Embryonic facial prominence (tissue), 1 donor: ENCODE measurements at regions not wholly inside any gene's neighbourhood (a gene's known extent, or its start where the extent isn't known, plus 50 kb on each side); places are given as distances from the start of the nearest gene placed in this dataset.

Experiments
- DNase-seq: peaks from one replicate; pipeline ENCODE4 v3.0.0-alpha.2; 2016; ENCODE audit errors: extremely low spot score

DNA sequence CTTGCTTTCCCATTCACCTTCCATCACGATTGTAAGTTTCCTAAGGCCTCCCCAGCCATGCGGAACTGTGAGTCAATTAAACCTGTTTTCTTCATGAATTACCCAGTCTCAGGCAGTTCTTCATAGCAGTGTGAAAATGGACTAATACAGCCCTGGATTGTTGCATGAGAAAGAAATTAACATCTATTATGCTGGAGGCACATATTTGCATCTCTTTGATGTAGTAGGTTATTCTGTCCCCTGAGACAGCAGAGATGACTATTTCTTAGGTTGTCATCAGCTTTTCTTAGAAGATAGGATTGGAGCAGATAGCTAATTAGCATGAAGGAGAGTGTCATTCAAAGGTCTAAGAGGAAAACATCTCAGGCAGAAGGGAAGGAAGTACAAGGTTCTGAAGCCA is 166.2 kb downstream of the OMA1 start:
- no peak for DNase-seq

DNA sequence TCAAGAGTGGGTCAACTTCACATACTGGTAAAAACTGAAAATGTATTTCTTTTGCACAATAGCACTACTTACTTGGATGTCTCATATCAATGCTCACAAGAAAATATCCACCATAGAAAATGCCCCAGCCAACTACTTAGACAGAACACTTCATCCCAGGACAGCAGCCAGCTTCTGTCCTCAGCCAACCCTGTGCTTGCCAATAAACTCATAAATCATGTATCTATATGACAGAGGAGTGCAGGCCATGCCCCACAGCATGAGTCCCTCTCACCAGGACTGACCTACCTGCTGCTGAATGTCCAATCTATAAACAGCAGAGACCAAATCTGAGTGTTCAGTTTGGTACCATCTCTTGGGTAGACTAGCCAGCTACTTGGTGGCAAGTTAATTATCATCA is 179.3 kb downstream of the OMA1 start:
- DNase-seq, result no peak

DNA sequence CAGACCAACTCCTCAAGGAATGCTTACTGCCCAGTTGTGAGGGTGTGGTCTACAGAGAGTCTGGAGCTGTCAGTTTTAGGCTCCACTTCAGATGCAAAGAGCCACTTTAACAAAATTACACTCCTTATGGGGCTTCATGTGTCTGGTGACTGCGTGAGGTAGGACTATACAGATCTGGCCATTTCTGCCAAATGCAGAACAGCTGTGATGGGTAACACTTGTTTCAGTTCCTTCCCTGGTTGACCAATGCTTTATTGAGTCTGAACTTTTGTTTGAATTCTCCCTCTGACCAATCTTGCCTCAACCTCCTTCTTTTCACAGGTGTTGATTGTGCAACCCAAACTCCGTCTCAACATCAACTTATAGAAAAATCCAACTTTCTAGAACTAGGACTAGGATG is 181.2 kb downstream of the OMA1 start:
- no peak for DNase-seq

DNA sequence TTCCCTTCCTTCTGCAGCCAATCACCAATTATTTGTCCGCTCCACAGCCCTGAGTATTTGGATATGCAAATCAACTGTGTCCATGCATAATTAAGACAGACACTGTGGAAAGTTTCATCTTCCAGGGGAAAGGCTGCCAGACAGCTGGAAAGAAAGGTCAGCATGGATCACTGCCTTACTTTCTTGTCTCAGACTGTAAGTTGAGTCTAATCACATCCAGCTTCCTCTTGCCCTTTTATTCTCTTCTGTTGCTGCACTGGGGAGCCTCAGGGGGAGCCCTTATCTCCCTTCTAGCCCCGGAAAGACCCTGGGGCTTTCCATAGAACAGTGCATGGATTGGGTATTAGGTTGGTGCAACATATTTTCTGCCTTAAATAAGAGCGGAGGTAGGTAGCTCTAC is 182.9 kb downstream of the OMA1 start:
- DNase-seq, result no peak

DNA sequence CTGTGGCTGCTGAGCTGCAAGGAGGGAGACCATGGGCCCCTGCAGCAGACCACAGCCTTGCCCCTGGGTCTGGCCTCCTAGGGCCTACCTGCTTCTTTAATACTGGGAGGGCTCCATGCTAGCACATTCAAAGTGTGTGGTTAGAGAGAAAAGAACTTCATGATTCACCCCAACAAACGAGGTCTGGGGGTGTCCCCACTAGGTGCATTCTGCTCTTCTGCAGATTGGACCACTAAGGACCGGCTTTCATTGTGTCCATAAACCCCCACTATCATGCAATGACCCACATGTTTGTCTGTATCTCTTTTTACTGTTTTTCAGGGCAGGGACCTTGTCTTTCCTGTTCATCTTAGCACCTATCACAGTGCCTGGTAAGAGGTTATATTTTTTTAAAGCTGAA is 185.4 kb downstream of the OMA1 start:
- DNase-seq, result no peak

DNA sequence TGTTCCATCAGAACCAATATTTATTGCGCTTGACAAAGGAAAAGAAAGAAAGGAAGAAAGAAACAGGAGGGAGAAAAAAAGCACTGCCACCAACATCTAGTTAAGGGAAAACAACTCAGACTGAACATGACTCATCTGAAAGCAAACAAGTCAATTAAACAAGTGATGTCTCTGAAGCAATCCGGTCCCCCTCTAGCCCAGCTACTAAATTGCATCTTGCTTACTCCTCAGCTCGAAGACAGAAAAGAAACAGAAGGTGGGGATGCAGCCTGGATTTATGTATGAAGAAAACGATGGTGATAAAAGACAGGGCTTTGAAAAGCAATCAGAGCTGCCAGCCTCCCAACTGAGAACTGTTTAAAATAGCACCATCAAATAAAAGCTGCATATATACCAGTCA is 188.2 kb downstream of the OMA1 start:
- DNase-seq, result no peak

DNA sequence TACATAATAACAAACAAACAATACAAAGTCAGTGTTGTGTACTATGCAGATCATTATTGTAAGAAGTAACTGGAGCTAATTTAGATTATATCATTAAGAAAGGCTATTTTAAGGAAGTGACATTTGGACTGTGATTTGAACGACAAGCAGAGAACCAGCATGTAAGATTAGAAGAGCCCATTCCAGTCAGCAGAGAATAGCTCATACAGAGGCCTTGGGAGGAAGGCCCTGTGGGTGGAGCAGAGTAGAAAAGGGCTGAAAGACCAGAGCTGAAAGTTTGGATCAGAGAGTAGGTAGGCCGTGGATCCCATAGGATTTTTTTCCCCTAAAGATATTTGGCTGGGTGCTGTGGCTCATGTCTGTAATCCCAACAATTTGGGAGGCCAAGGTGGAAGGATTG is 190.1 kb downstream of the OMA1 start:
- no peak for DNase-seq

DNA sequence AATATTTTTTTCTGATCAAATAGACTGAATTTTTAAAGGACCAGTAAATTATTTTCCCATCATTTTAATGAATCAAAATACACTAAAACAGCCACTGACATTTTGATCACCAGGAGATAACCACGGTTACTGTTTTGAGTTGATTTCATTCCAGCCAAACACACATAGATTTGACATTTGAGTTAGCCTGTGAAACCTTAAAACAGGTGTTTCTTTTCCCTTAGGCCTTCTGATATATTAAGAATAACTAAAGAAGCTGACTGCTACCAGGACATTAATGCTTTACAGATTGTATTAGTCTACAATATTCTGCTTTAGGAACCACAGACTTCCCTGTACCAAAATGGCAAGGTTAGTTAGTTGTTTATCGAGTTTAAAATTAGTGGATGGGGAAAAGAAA is 193.4 kb downstream of the OMA1 start:
- no peak for DNase-seq

DNA sequence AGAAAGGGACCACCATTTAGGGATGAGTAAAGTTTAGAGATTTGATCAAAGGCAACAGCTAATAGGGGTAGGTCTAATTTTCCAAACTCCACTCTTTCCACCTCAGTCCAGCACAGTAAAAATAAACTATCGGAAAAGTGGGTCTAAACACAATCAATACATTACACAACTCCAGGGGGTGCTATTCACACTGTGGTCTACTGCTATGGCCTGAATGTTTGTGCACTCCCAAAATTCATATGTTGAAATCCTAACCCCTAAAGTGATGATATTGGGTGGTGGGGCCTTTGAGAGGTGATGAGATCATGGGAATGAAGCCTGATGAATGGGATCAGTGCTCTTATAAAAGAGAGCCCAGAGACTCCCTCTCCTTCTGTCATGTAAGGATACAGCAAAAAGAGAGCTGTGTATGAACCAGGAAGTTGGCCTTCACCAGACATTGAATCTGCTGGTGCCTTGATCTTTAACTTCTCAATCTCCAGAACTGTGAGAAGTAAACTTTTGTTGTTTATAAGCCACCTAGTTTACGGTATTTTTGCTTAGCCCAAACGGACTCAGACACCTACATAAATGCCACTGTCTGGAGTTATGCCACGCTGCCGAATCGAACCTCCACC is 193.9 kb downstream of the OMA1 start:
- no peak for DNase-seq

DNA sequence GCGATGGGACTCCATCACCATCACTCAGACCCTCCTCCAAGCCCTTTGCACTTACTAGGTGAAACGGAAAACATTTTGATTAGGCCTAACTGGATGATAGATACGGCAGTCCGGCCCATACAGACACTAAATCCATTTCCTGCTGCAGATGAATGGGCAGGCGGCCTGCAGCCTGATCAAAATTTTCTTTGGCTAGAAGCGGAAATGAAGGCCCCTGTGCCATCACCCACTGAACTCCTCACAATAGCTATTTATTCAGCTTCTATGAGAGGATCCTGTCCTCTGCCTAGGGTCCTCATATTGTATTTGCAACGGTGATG is 200.5 kb downstream of the OMA1 start:
- no peak for DNase-seq

DNA sequence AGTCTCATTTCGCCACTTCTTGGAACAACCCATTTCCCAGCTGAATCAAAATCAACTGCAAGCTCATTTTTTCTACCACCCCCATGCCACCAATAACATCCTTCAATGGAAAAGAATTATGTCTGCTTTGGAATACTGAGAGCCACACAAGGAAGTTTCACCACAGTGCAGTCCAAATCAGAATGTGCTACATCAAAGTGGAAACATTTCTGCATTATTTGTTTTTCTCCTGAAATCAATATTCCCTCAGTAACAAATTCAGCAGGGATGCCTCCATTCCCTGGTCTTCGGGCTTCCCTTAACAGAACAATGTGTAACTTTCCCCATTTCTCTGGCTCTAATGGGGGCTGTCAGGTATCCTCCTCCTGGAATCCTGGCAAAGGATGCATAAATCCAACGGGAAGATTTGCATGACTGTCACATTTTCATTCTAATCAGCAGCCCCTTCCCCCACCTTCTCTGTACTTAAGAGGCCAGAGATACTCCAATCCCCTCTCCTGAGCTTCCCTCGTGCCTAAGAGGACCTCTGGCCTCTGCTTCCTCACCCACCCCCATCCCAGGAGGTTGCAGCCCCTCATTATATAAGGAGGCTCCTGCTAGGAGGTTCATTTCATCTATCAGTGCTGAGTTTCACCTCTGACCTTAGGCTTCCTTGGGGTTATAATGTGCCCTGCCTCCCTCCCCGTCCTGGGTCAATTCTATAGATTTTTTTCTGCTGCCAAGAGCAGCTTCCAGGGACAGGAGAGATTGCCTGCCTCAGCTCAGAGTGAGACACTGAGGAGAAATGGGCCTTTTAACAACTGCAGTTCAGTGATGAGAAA is 201.1 kb downstream of the OMA1 start:
- no peak for DNase-seq

DNA sequence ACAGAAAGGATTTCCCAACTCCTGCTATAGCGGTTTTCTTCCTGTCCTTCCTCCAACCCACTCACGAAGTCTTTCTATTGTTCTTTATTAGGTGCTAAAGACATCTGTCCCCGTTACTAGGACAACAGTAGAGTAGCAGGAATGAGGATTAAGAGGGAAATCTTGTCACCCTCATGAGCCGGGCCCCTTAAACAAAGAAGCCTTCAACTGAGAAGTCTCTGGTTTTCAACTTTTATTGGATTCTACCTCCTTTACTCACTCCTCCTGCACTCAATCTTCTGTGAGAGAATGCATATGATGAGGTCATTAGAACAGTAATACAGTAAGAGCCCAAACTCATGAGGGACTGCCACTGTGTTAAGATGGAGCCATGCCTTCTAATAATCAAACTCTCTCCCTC is 206.3 kb downstream of the OMA1 start:
- DNase-seq, result no peak

DNA sequence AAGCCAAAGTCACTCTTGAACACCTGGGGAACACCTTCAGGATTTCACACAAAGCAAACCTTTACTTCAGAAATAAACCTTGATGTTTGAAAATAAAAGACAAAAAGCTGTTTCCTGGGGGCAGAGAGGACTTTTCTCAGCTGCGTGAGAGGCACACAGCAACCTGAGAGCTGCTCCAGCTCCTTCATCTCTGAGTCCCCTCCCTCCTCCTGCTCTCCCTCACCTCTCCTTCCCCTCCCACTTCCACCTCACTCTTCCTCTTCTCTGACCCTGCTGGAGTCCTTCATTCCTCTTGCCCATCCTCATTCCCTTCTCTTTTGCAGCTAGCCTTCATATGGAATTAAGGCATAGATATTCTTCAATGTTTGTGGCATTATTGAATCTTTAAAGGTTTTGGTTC is 208.4 kb downstream of the OMA1 start:
- DNase-seq, result no peak

DNA sequence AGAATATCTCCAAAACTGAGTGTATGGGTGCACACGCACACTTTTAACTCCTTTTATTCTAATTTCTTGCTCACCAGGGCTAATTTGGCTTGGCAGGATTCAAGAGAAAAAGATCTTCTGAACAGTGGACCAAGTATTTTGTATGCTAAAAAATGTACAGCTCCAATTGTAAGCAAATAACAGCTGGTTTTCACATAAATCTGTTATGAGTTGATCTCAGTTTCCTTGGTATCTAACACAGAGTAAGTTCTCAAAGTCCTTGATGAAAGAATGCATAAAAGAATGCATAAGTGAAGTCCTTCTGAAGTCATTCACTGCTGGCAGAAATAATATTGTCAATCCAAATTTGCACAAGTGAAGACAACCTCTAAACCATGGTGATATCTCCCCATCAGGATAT is 213.0 kb downstream of the OMA1 start:
- no peak for DNase-seq

DNA sequence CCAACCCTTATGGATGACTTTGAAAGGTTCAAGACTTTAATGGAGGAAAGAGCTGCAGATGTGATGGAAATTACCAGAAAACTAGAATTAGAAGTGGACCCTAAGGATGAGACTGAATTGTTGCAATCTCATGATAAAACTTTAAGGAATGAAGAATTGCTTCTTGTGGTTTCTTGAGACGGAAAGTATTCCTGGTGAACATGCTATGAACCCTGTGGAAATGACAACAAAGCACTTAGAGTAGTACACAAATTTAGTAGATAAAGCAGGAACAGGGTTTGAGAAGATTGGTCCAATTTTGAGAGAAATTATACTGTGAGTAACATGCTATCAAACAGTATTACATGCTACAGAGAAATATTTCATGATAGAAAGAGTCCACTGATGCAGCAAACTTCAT is 215.4 kb downstream of the OMA1 start:
- DNase-seq, result no peak

DNA sequence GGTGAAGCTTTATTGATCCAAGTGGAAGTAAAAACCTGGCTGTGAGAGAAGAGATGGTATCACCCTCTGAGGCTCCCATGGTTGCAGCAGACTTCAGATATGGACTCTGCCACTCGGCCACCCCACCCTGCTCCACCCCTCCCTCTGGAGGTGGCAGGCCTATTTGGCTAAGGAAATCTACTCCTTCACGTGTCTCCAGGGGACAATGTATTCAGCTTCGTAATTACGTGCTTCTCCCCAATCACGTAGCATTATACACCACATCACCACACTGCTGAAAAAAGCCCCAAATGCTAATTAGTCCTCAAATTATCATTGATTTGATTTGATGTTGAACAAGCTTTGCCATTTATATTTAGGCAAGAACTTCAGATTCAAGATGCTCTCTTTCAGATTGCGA is 220.7 kb downstream of the OMA1 start:
- no peak for DNase-seq

DNA sequence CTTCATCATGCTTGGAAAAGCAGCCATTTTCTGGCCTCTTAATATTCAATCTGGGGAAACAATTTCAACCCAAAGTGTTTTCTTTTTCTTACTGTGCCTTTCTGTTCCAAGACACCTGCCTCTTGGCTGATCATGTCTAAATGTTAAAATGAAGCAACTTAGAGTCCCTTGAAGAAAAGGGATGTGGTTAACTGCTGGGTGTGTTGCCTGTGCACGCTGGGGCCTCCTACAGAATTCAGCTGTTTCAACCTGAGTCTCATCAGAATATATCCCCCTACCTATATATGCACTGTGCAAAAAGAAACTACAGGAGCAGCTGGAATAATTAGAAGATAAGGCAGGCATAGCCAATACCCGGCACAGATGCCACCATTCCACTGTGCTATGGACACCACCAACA is 222.0 kb downstream of the OMA1 start:
- DNase-seq, result no peak

DNA sequence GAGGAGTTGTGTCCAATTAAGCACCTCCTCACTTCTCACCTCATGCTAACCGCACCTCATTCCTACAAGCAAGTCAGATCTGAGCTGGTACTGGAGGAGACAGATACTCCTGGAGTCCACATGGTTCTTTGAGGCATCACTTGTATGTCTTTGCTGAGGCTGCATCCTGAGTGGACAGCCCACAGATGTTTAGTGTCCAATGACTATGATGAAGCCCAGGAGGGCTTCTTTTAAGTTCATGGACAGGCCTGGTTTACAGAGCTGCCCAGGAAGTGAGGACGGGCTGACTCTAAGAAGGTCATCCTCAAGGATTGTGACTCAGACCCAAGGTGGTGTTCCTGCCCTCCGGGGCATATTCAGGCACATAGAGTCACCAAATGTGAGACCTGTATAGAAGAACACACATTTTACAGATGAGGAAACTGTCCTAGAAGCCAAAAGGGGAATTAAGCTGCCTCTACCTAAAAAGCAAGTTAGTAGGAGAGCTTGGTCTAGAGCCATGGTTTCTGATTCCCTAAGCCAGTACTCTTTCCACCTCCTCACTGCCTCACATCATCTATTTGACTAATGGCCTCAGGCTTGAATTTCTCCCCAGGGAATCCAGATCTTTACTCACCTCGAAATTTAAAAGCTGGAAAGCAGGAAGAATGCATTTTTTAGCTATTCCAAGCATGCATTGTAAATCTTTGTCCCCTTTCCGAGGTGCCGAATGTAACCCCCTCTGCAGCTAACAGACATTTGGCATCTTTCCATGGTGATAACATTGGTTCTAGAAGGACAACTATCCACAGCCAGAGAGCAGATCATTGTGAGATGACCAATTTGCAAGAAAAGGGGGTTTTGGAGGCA is 228.1 kb downstream of the OMA1 start:
- no peak for DNase-seq

DNA sequence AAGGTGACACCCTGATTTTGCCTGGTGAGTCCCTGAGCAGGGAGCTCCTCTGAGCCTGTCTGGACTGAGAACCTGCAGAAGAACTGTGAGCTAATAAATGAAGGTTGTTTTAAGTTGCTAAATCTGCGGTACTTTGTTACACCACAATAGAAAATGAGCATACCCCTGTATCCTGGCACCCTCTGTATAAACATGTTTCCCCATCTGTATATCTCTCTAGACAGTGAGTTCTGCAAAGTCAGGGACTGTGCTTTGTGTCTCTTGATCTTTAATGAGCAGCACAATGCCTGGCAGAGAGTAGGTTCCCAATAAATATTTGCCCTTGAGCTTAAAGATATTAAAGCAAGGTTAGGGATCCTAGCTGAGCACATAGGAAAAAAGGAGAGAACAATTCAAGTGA is 228.8 kb downstream of the OMA1 start:
- no peak for DNase-seq

DNA sequence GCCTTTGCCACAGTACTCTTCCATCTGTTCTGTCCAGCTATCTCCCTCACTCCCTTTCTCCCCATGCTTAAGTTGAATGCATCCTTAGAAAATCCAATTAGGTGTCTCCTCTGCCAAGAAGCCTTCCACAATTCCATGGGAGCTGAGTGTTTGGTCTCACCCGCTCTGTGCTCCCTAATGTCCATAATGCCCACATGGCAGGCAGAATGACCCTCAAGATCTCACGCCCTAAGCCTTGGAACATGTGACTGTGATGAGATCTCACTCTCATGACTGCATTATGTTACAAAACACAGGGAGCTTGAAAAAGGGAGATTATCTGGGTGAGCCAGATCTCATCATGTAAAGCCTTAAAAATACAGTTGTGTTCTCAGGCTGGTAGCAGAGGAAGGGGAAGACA is 229.4 kb downstream of the OMA1 start:
- no peak for DNase-seq

DNA sequence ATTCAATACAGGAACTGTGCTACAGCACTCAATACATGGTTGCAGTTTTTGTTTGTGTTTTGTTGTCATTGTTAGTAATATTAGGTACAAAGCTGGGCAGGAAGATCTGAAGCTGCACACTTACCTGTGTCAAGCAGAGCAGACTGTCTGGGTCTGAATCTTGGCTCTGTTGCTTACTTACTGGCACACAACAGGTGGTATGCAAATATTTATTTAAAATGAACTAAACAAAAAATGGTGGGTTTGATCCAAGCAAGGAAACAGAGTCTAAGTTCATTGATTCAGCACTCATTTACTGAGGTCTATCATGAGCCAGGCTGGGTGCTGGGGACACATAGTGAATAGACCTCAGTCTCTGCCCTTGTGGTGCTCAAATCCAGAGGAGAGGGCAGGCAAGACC is 230.4 kb downstream of the OMA1 start:
- DNase-seq, result no peak

DNA sequence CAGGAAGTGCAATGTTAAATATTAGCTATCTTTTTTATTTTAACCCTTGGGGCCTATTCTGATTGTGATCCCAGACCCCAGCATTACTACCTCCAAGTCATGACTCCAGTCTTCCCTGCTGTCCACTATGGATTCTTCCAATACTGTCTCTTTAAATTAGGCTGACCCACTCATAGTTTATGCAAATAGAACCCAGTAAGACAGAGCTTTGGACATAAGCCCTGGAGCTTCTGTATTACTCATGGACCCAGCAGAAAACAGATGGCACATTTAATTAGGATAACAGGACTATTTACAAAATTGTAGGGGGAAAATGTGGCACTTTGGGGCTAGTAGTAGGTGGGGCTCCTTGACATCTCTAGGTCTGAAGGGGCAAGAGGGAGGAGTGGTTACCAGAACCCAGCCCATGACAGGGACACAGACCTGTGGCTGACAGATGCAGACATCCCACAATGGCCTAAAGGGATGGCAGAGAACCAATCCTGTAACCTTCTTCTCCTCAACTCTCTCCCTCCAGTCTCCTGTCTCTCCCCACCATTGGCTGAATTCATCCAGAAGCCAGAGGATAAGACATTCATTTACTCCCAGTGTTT is 233.5 kb downstream of the OMA1 start:
- no peak for DNase-seq

DNA sequence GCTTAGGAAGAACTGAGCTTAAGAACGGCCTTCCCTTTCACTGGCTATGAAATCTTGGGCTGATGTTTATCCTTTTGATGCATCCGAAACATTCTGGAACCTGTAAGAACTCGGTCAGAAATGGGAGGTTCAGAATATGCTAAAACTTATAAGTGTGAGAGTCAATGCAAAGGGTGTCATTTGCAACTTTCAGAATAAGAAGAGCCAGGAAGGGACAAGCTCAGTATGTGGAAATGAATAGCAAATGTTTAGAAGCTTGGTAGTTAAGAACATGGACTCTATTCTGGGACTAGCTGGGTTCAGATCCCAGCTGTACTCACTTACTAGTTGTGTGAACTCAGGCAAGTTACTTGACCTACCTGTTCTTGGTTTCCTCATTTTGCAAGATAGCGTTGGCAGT is 234.1 kb downstream of the OMA1 start:
- no peak for DNase-seq
